ENCODE measurements at regions not wholly inside any gene's neighbourhood (a gene's known extent, or its start where the extent isn't known, plus 50 kb on each side); places are given as distances from the start of the nearest gene placed in this dataset.

DNA sequence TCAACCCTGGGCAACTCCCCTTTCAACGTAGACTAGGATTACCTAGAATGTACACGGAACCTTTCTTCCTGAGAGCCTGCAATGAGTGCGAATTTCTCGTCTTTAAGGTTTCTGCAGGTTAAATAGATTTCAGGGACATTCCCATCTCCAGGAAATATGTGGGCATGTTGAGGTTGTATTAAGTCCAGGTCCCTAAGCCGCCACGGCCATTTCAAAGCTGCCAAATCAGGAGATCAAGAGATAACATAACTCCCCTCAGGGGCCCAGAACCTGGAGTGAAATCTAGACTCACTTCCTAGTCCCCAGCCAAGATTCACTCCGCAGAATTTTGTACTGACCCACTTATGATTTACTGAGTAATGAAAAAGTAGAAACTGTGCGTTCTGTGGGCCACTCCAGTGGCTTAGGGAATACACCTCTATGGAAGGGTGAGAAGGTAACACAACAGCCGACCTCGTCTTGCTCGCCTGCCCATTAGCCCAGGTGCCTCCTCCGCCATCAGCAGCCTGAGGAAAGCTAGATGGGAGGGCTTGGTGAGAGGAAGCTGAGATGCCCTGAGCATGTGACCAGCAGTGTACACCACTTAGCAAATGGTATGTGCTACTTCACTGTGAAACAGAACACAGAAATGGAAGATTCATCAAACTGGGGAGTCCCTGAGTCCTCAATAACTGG, 98.5 kb upstream of the SOX1 start:
- Histone ChIP-seq H3K36me3 (no peaks in the 10 kb centered on the region), H3K9me3 (no peaks in the 10 kb centered on the region), H3K27me3 (no peaks in the 10 kb centered on the region), H3K27ac (no peak overlapping the region), H3K4me1 (no peaks in the 10 kb centered on the region), H3K4me3 (replicated peaks in 1 of 3) (no peak overlapping the region)
- WGBS, 2 donors: 84 to 90% methylated on average over 12 of the region's 12 CpGs
- intact Hi-C loops (cut with DNase I): no loop called here
- TF ChIP-seq POLR2A (IDR thresholded peaks at IDR 0.05): no peak
- TF ChIP-seq, protein P1, sequence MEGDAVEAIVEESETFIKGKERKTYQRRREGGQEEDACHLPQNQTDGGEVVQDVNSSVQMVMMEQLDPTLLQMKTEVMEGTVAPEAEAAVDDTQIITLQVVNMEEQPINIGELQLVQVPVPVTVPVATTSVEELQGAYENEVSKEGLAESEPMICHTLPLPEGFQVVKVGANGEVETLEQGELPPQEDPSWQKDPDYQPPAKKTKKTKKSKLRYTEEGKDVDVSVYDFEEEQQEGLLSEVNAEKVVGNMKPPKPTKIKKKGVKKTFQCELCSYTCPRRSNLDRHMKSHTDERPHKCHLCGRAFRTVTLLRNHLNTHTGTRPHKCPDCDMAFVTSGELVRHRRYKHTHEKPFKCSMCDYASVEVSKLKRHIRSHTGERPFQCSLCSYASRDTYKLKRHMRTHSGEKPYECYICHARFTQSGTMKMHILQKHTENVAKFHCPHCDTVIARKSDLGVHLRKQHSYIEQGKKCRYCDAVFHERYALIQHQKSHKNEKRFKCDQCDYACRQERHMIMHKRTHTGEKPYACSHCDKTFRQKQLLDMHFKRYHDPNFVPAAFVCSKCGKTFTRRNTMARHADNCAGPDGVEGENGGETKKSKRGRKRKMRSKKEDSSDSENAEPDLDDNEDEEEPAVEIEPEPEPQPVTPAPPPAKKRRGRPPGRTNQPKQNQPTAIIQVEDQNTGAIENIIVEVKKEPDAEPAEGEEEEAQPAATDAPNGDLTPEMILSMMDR (IDR thresholded peaks at IDR 0.05): no peak
- no peak for DNase-seq

DNA sequence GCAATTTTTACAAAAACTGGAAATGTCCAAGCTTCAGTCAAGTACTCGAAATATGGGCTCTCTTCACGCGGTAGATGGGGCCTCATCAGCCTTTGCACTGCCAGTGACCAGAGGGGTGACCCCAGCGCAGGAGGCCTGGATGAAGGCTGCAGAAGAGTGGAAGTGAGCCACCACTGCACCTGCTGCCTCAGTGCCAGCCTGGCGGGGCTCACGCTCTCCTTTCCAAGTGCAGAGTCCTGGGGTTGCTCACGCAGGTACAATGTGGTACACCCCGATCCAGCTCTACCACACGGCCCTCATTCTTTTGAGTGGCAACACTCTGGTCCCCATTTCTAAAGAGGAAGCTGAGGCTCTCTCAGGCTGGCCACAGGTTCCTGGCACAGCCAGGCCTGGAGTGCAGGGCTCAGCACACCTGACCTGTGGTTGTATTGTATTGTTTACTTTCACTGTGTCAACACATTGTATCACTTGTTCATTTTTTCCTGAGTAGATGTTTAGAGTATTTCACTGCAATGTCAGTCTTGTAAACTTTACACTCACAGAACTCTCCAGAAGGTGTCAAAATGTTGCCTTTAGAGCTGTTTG, 97.3 kb upstream of the SOX1 start:
- Histone ChIP-seq H3K36me3 (no peaks in the 10 kb centered on the region), H3K4me1 (no peaks in the 10 kb centered on the region), H3K4me3 (replicated peaks in 1 of 3) (no peak overlapping the region), H3K9me3 (no peaks in the 10 kb centered on the region), H3K27me3 (no peaks in the 10 kb centered on the region), H3K27ac (no peak overlapping the region)
- TF ChIP-seq, protein P1 (IDR thresholded peaks at IDR 0.05): no peak
- no peak for TF ChIP-seq POLR2A (IDR thresholded peaks at IDR 0.05)
- intact Hi-C loops (cut with DNase I): no loop called here
- 95 to 97% methylated on average over 9 of the region's 9 CpGs for WGBS, 2 donors
- no peak for DNase-seq

DNA sequence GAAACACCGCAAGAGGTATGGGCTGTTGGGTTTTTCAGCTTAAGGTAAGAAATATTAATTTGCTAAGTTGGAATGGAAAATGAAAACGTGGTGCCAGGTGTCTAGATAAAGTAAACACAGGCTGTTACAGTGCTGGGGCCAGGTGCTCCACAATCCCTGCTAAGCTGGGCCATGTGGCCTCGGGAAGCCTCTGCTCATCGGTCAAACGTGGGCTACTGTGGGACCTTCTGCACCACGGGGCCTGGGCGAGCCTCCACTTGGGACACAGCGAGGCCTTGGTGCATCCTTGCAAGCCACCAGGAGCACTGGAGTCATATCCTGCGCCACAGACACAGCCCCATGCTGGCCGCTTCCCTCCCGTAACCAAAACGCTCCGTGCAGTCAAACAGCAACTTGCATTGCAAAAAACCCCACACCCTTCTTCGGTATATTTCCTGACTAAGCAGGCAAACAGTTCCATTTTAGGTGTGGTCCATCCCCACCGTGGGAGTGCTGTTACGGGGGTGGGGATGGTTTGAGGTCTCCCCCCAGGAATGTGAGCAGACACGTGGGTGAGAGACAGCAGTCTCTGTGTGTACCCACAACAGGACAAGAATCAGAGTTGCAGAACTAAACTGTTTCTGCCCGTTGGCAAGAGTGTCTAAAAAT, 96.3 kb upstream of the SOX1 start:
- H3K4me3 ChIP-seq (replicated peaks in 1 of 3): no peak overlapping the region
- no peaks in the 10 kb centered on the region for H3K9me3 ChIP-seq
- no peak overlapping the region for H3K27ac ChIP-seq
- no peaks in the 10 kb centered on the region for H3K36me3 ChIP-seq
- no peaks in the 10 kb centered on the region for H3K4me1 ChIP-seq
- TF ChIP-seq, protein P1 (IDR thresholded peaks at IDR 0.05): no peak
- whole genome bisulfite sequencing, 2 donors: 77% methylated on average over 17 to 18 of the region's 18 CpGs
- DNase-seq: no peak
- intact Hi-C loops (cut with DNase I): no loop called here
- no peaks in the 10 kb centered on the region for H3K27me3 ChIP-seq

DNA sequence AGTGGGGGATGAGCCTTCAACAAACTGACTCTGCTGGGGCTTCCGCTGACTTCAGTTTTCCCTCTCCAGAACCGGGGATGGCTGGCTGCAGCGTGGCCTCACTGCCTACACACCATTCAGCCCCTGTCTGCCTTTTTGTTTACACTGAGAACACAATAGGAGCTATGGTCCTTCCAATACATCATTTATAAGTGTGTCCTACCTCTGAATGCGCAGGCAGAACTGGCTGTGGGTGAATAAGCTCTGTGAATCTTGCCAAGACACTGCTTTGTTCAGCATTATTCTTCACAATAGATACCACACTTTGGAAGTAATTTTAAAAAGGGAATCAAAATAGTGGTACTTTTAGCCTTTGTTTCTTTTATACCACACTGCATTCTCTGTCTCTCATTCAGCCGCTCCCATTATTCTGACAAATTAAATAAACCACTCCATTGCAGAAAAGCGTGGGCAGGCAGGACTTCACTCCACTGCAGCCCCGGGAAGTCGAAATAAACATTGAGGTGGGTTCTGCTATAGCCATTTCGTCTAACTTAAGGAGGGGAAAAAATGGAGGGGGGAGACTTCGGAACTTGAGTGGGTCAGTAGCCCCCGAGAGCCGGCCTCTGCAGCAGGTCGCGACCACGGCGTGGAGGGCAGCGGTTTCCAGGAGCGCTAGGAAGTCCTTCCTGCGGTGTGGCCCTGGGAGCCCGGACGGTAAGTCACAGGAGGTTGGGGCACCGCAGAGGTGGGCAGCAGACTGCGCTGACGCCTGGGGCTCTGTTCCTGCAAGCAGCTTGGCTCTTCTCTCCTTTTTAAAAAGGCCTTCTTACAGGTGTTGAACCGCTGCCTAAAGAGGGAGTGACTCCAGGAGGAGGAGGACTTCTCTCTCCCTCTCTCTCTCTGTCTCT, 94.8 kb upstream of the SOX1 start:
- Histone ChIP-seq H3K27ac (no peak overlapping the region), H3K27me3 (no peaks in the 10 kb centered on the region), H3K4me1 (no peaks in the 10 kb centered on the region), H3K36me3 (no peaks in the 10 kb centered on the region), H3K9me3 (no peaks in the 10 kb centered on the region), H3K4me3 (replicated peaks in 1 of 3) (no peak overlapping the region)
- no peak for DNase-seq
- intact Hi-C loops (cut with DNase I): no loop called here
- WGBS, 2 donors: 42 to 52% methylated on average over 25 of the region's 25 CpGs
- TF ChIP-seq, protein P1 (IDR thresholded peaks at IDR 0.05): no peak
- no peak for TF ChIP-seq POLR2A (IDR thresholded peaks at IDR 0.05)

All from thyroid gland (tissue), 4 donors.